CD4-positive, alpha-beta memory T cell (primary cell): ENCODE measurements at regions not wholly inside any gene's neighbourhood (a gene's known extent, or its start where the extent isn't known, plus 50 kb on each side); places are given as distances from the start of the nearest gene placed in this dataset.

Experiments used
- CTCF ChIA-PET: fragments of 350-600 bp; sonication (Branson Sonifier 250); formaldehyde crosslinking; loops from one replicate; lab custom pipeline; 2021; ENCODE audit warnings: inconsistent platforms; ENCODE audit not compliant: partially characterized antibody; lab: Charles Lee
- POLR2A ChIA-PET: fragments of 350-600 bp; sonication (Branson Sonifier 250); formaldehyde crosslinking; loops from one replicate; lab custom pipeline; 2021; ENCODE audit not compliant: partially characterized antibody; lab: Charles Lee
- DNase-seq, 5 donors: peaks; one replicate each; pipeline versions ENCODE4 v3.0.0 to v3.0.0-alpha.2; 2020 to 2022; ENCODE audit warnings: mixed read lengths in 1 of 5
- H3K27ac ChIP-seq: one replicate; pipeline ENCODE4 v1.7.0; 2013; ENCODE audit warnings: low read depth, low read length
- H3K27me3 ChIP-seq: 2 replicates; pipeline ENCODE4 v1.7.0; 2013; ENCODE audit warnings: mild to moderate bottlenecking, low read length, moderate library complexity; ENCODE audit not compliant: insufficient read depth
- H3K36me3 ChIP-seq: 2 replicates; pipeline ENCODE4 v1.7.0; 2013; ENCODE audit warnings: mild to moderate bottlenecking, low read length, moderate library complexity; ENCODE audit not compliant: insufficient read depth
- H3K4me1 ChIP-seq: 2 replicates; pipeline ENCODE4 v1.7.0; 2013; ENCODE audit warnings: mild to moderate bottlenecking, low read length, moderate library complexity; ENCODE audit not compliant: insufficient read depth
- H3K4me3 ChIP-seq, 2 donors: one replicate each; pipeline ENCODE4 v1.7.0; 2013; ENCODE audit warnings: low read length in 2 of 2, mild to moderate bottlenecking in 1 of 2
- H3K9me3 ChIP-seq, 2 donors: one replicate each; pipeline ENCODE4 v1.7.0; 2013; ENCODE audit warnings: low read length in 2 of 2, control low read depth in 1 of 2; ENCODE audit not compliant: control insufficient read depth in 1 of 2
- H3K27ac Mint-ChIP-seq, 7 donors: one replicate each; pipeline ENCODE4 v1.8.0; 2020 to 2021; ENCODE audit warnings: mixed read lengths in 7 of 7, mild to moderate bottlenecking in 6 of 7, inconsistent platforms in 3 of 7, moderate library complexity in 3 of 7
- H3K27me3 Mint-ChIP-seq, 2 donors: one replicate each; pipeline ENCODE4 v1.8.0; 2020 to 2021; ENCODE audit warnings: mixed read lengths in 2 of 2
- H3K36me3 Mint-ChIP-seq, 2 donors: one replicate each; pipeline ENCODE4 v1.8.0; 2020 to 2021; ENCODE audit warnings: mixed read lengths in 2 of 2, inconsistent platforms in 1 of 2, mild to moderate bottlenecking in 1 of 2
- H3K4me1 Mint-ChIP-seq, 4 donors: one replicate each; pipeline ENCODE4 v1.8.0; 2020 to 2021; ENCODE audit warnings: mixed read lengths in 4 of 4, mild to moderate bottlenecking in 1 of 4
- H3K4me3 Mint-ChIP-seq, 8 donors: one replicate each; pipeline ENCODE4 v1.8.0; 2020 to 2021; ENCODE audit warnings: mixed read lengths in 8 of 8, mild to moderate bottlenecking in 7 of 8, moderate library complexity in 6 of 8, inconsistent platforms in 3 of 8
- H3K9me3 Mint-ChIP-seq, 8 donors: one replicate each; pipeline ENCODE4 v1.8.0; 2020 to 2021; ENCODE audit warnings: mixed read lengths in 8 of 8, mild to moderate bottlenecking in 5 of 8, inconsistent platforms in 3 of 8, moderate library complexity in 1 of 8
- intact Hi-C: fragments of 100-400 bp; cut with micrococcal nuclease; formaldehyde crosslinking; loops from one replicate; pipeline ENCODE4 v1.15.1; 2023

DNA sequence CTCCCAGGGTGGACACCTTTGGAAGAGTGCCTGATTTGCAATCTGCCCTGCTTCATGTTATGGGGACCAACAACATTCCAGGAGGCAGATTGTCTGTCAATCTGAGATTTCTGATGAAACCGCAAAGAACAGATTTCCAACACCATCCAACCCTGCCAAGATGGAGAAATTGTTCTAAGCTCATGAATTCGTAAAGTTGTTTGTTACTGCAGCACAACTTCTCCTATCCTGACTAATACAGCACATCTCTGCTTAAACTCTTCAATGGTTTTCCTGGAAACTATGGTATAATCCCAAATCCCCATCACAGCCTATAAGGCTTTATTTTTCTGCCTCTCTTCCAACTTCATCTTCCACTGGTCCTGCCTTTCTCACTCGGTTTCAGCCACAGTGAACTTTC is 210.3 kb upstream of the TSHZ3 start:
- no peaks in the 10 kb centered on the region for H3K4me1 Mint-ChIP-seq
- intact Hi-C loops = no loop called here

GRCh38 chr19:31560086-31561060 is 211.1 kb upstream of the TSHZ3 start:
- Mint-ChIP-seq H3K27me3 (peaks cover 2 to 3% of the 10 kb centered on the region in 2 donors), H3K4me3 (no peak overlapping the region), H3K9me3 (peaks cover 2 to 16% (median 5%) of the 10 kb centered on the region in 8 donors), H3K36me3 (no peaks in the 10 kb centered on the region), H3K4me1 (no peaks in the 10 kb centered on the region), H3K27ac (no peak overlapping the region)
- no peaks in the 10 kb centered on the region for H3K9me3 ChIP-seq
- CTCF ChIA-PET = no interaction called here
- no peaks in the 10 kb centered on the region for H3K36me3 ChIP-seq
- no peak for DNase-seq
- H3K4me1 ChIP-seq = no peaks in the 10 kb centered on the region
- no peak overlapping the region for H3K27ac ChIP-seq
- intact Hi-C loops = no loop called here
- no peaks in the 10 kb centered on the region for H3K27me3 ChIP-seq
- POLR2A ChIA-PET = no interaction called here
- H3K4me3 ChIP-seq = no peak overlapping the region

More for the DNA sequence above, 210.3 kb upstream of the TSHZ3 start:
- Mint-ChIP-seq H3K9me3 (peaks cover 2 to 16% (median 5%) of the 10 kb centered on the region in 8 donors), H3K4me3 (no peak overlapping the region), H3K36me3 (no peaks in the 10 kb centered on the region), H3K27me3 (peaks cover 0 to 2% of the 10 kb centered on the region in 2 donors), H3K27ac (no peak overlapping the region)
- Histone ChIP-seq H3K36me3 (no peaks in the 10 kb centered on the region), H3K4me1 (no peaks in the 10 kb centered on the region), H3K27me3 (no peaks in the 10 kb centered on the region), H3K9me3 (no peaks in the 10 kb centered on the region), H3K27ac (no peak overlapping the region), H3K4me3 (no peak overlapping the region)
- ChIA-PET POLR2A (no interaction called here), CTCF (no interaction called here)
- DNase-seq = no peak

DNA sequence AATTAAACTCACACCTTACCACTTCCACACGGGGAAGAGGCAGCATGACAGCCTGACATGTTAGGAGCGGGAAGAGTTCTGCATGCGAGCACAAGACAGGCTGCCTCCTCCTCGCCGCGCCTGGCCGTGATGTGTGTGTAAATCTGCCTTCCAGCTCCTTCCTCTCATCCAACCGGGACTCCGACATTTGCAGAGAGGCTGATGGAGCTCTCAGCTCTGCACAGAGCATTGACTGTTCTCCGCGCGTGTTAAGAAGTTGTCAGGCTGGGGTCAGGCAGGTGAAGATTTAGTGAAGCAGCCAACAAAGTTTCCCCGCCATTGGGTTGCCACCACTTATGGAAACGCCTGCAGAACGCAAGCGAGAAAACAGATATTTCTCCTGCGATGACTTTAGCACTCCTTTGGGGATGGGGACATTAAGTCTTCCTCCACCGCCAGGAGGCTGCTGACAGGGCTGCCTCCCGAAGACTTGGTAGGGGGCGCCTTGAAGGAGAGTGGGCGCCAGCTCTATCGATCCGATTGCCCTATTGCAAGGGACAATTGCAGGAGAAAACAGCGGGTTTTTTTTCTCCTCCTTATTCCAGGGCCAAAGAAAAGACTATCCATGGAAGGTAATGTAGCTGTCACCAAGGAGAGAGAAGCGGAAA is 213.9 kb upstream of the TSHZ3 start:
- Mint-ChIP-seq H3K27ac (no peak overlapping the region), H3K4me3 (no peak overlapping the region), H3K36me3 (no peaks in the 10 kb centered on the region), H3K9me3 (peaks cover 2 to 16% (median 6%) of the 10 kb centered on the region in 8 donors), H3K4me1 (no peaks in the 10 kb centered on the region), H3K27me3 (peaks cover 0 to 3% of the 10 kb centered on the region in 2 donors)
- no peak overlapping the region for H3K4me3 ChIP-seq
- no peak for DNase-seq
- H3K36me3 ChIP-seq = no peaks in the 10 kb centered on the region
- no peaks in the 10 kb centered on the region for H3K4me1 ChIP-seq
- no peaks in the 10 kb centered on the region for H3K9me3 ChIP-seq
- ChIA-PET CTCF (no interaction called here), POLR2A (no interaction called here)
- no peak overlapping the region for H3K27ac ChIP-seq
- intact Hi-C loops = no loop called here
- H3K27me3 ChIP-seq = no peaks in the 10 kb centered on the region

DNA sequence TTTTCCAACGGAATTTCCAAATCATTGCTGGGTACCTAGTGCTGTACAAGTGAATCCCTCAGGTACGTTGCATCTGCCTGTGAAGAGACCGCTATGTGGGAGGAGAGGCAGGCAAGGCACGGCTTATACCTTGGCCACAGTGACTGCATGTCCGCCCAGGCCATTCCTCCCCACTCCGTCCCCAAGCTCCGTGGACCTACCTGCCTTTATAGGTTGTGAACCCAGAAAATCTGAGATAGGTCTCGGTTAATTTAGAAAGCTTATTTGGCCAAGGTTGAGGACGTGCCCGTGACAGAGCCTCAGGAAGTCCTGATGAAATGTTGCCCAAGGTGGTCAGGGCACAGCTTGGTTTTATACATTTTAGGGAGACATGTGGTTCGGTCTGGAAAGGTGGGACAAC is 218.5 kb upstream of the TSHZ3 start:
- Histone ChIP-seq H3K27ac (no peak overlapping the region), H3K36me3 (no peaks in the 10 kb centered on the region), H3K27me3 (no peaks in the 10 kb centered on the region), H3K9me3 (no peaks in the 10 kb centered on the region), H3K4me3 (no peak overlapping the region), H3K4me1 (no peaks in the 10 kb centered on the region)
- Mint-ChIP-seq H3K27ac (no peak overlapping the region), H3K4me3 (no peak overlapping the region), H3K4me1 (no peaks in the 10 kb centered on the region), H3K9me3 (peaks cover 0 to 4% (median 0%) of the 10 kb centered on the region in 8 donors), H3K27me3 (peaks cover 0 to 3% of the 10 kb centered on the region in 2 donors), H3K36me3 (no peaks in the 10 kb centered on the region)
- intact Hi-C loops = no loop called here
- ChIA-PET POLR2A (no interaction called here), CTCF (no interaction called here)
- no peak for DNase-seq

GRCh38 chr19:31568724-31569123 is 219.5 kb upstream of the TSHZ3 start:
- POLR2A ChIA-PET = no interaction called here

DNA sequence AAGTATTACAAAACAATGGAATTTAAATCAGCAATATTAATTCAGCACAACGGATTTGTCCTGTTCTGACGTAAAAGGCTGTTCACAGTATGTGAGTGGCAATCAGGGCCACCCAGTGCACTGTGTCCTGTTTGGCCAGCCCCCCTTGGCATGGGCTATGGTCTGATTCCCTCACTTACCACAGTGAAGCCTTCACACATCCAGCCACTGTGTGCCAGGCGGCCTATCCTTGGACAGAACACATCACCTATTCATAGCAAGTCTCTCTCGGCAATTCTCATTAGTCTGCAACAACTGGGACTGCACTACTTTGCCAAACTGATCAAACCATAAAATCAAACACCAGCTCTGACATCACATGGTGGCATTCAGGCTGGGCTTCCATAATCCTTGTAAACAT is 221.5 kb upstream of the TSHZ3 start:
- H3K4me1 ChIP-seq = no peaks in the 10 kb centered on the region
- no peak overlapping the region for H3K27ac ChIP-seq
- ChIA-PET CTCF (no interaction called here), POLR2A (no interaction called here)
- no peaks in the 10 kb centered on the region for H3K9me3 ChIP-seq
- intact Hi-C loops = no loop called here
- H3K36me3 Mint-ChIP-seq = no peaks in the 10 kb centered on the region
- H3K4me1 Mint-ChIP-seq = no peaks in the 10 kb centered on the region
- no peak for DNase-seq
- no peaks in the 10 kb centered on the region for H3K27me3 Mint-ChIP-seq
- H3K4me3 Mint-ChIP-seq = no peak overlapping the region
- no peak overlapping the region for H3K27ac Mint-ChIP-seq
- no peak overlapping the region for H3K4me3 ChIP-seq
- H3K9me3 Mint-ChIP-seq = peaks cover 0 to 2% (median 0%) of the 10 kb centered on the region in 8 donors
- H3K27me3 ChIP-seq = no peaks in the 10 kb centered on the region
- H3K36me3 ChIP-seq = no peaks in the 10 kb centered on the region

More at GRCh38 chr19:31568724-31569123, 219.5 kb upstream of the TSHZ3 start:
- H3K36me3 Mint-ChIP-seq = no peaks in the 10 kb centered on the region
- Histone ChIP-seq H3K27me3 (no peaks in the 10 kb centered on the region), H3K4me1 (no peaks in the 10 kb centered on the region), H3K27ac (no peak overlapping the region), H3K36me3 (no peaks in the 10 kb centered on the region), H3K4me3 (no peak overlapping the region), H3K9me3 (no peaks in the 10 kb centered on the region)
- H3K4me1 Mint-ChIP-seq = no peaks in the 10 kb centered on the region
- no peak for DNase-seq
- H3K27ac Mint-ChIP-seq = no peak overlapping the region
- intact Hi-C loops = no loop called here
- H3K9me3 Mint-ChIP-seq = peaks cover 0 to 4% (median 0%) of the 10 kb centered on the region in 8 donors
- no peak overlapping the region for H3K4me3 Mint-ChIP-seq
- peaks cover 0 to 3% of the 10 kb centered on the region in 2 donors for H3K27me3 Mint-ChIP-seq
- CTCF ChIA-PET = no interaction called here

- intact Hi-C loops = no loop called here
- POLR2A ChIA-PET = interaction anchor here (0.6 kb wide), 1 partner anchor 1466 kb away, joined by 4 read pairs; no protein-coding TSS in a partner anchor
- no peak overlapping the region for H3K27ac Mint-ChIP-seq
Observed at GRCh38 chr19:31572102-31572975, 223.1 kb upstream of the TSHZ3 start.

More at GRCh38 chr19:31572102-31572975, 223.1 kb upstream of the TSHZ3 start:
- Histone ChIP-seq H3K9me3 (no peaks in the 10 kb centered on the region), H3K36me3 (no peaks in the 10 kb centered on the region), H3K27me3 (no peaks in the 10 kb centered on the region), H3K4me3 (no peak overlapping the region), H3K4me1 (no peaks in the 10 kb centered on the region), H3K27ac (no peak overlapping the region)
- no peaks in the 10 kb centered on the region for H3K27me3 Mint-ChIP-seq
- no peaks in the 10 kb centered on the region for H3K4me1 Mint-ChIP-seq
- H3K4me3 Mint-ChIP-seq = no peak overlapping the region
- H3K36me3 Mint-ChIP-seq = no peaks in the 10 kb centered on the region
- CTCF ChIA-PET = no interaction called here
- no peaks in the 10 kb centered on the region for H3K9me3 Mint-ChIP-seq
- DNase-seq = no peak
